ENCODE measurements at regions not wholly inside any gene's neighbourhood (a gene's known extent, or its start where the extent isn't known, plus 50 kb on each side); places are given as distances from the start of the nearest gene placed in this dataset.

DNA sequence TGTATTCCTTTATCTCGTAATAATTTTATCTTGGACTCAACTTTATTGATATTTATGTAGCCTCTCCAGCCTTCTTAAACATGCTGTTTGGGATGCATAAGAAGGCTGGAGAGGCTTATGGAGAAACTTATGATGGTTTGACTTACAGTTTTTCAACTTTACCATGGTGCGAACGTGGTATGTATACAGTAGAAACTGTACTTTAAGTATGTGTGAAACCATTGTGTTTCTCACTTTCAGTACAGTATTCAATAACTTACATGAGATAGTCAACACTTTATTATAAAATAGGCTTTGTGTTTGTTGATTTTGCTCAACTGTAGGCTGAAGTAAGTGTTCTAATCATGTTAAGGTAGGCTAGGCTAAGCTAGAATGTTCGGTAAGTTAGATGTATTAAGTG lies 206.8 kb downstream of the SEC14L1 start:
- TF ChIP-seq, protein P1, sequence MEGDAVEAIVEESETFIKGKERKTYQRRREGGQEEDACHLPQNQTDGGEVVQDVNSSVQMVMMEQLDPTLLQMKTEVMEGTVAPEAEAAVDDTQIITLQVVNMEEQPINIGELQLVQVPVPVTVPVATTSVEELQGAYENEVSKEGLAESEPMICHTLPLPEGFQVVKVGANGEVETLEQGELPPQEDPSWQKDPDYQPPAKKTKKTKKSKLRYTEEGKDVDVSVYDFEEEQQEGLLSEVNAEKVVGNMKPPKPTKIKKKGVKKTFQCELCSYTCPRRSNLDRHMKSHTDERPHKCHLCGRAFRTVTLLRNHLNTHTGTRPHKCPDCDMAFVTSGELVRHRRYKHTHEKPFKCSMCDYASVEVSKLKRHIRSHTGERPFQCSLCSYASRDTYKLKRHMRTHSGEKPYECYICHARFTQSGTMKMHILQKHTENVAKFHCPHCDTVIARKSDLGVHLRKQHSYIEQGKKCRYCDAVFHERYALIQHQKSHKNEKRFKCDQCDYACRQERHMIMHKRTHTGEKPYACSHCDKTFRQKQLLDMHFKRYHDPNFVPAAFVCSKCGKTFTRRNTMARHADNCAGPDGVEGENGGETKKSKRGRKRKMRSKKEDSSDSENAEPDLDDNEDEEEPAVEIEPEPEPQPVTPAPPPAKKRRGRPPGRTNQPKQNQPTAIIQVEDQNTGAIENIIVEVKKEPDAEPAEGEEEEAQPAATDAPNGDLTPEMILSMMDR (IDR thresholded peaks at IDR 0.05) = no peak
- no peak for TF ChIP-seq POLR2AphosphoS5 (IDR thresholded peaks at IDR 0.05; ENCODE audit: insufficient read depth in 1 of 2, low read depth in 1 of 2)
- TF ChIP-seq POLR2A (IDR thresholded peaks at IDR 0.05) = no peak
- H3K27ac ChIP-seq = no peak overlapping the region
- no peaks in the 10 kb centered on the region for H3K9me3 ChIP-seq
- H3K27me3 ChIP-seq = no peaks in the 10 kb centered on the region
- intact Hi-C loops (cut with DNase I) = no loop called here
- H3K36me3 ChIP-seq = no peaks in the 10 kb centered on the region
- no peak for DNase-seq (ENCODE audit: extremely low spot score in 2 of 2)
- H3K4me1 ChIP-seq = peaks cover 40% of the 10 kb centered on the region
- no peak overlapping the region for H3K4me3 ChIP-seq

DNA sequence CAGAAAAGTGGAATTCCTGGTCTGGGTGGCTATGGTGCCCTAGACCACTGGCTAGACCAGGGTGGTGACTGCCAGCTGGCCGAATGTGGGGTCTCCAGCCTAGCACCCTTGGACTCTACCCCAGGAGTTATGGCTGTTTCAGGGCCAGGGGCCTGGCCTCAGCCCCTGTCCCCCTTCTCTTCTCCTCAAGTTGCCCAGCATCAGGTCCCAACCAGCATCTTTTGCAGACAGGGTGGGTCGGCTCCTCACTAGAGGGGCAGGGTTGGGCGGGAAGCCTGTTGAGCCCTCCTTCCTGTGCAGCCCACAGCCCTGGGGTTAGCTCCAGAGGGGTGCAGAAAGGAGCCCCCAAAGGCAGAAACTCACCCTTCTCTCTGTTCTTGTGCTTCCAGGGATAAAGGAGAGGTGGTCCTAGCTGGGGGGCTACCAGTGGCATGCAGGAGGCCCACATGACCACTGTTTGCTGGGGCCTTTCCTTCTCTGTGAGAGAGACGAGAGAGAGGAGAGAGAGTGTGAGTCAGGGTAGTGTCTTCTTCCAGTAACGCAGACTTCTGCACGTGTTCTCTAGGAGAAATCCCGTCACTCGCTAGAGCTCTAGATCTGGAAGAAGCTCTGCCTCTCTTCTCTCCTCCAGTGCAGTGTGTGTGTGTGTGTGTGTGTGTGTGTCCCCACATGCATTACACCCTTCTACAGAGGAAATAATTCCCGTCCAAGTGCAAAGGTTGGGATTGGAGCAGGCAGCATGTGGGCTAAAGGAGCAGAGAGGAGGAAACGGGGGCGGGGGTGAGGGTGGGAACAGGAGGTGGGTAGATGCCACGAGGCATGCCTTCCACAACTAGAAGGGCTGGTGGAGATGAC lies 209.4 kb downstream of the SEC14L1 start:
- H3K4me1 ChIP-seq = peaks cover 58% of the 10 kb centered on the region
- H3K27me3 ChIP-seq = no peaks in the 10 kb centered on the region
- intact Hi-C loops (cut with DNase I) = no loop called here

DNA sequence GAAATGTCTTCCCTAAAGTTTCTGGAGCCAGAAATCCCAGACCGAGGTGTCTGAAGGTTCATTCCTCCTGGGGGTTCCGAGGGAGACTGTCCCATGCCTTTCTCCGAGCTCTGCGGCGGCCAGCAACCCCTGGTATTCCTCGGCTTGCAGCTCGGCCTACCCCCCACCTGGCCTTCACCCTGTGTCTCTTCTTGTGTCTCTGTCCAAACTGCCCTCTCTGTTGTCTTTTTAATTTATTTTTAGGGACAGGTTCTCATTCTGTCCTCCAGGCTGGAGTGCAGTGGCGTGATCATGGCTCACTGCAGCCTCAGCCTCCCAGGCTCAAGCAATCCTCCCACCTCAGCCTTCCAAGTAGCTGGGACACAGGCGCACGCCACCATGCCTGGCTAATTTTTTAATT lies 211.7 kb downstream of the SEC14L1 start:
- Histone ChIP-seq H3K36me3 (no peaks in the 10 kb centered on the region), H3K4me3 (no peak overlapping the region), H3K4me1 (peaks cover 56% of the 10 kb centered on the region), H3K9me3 (no peaks in the 10 kb centered on the region), H3K27me3 (no peaks in the 10 kb centered on the region), H3K27ac (no peak overlapping the region)
- peak in 1 of 2 donors; percentile 47 for DNase-seq (ENCODE audit: extremely low spot score in 2 of 2)
- intact Hi-C loops (cut with DNase I) = no loop called here
- TF ChIP-seq POLR2A (IDR thresholded peaks at IDR 0.05) = no peak
- TF ChIP-seq POLR2AphosphoS5 (IDR thresholded peaks at IDR 0.05; ENCODE audit: insufficient read depth in 1 of 2, low read depth in 1 of 2) = no peak
- TF ChIP-seq, protein P1 (IDR thresholded peaks at IDR 0.05) = no peak

More for the DNA sequence above, 209.4 kb downstream of the SEC14L1 start:
- DNase-seq (ENCODE audit: extremely low spot score in 2 of 2) = peak in 1 of 2 donors; percentile 81
- Histone ChIP-seq H3K4me3 (no peak overlapping the region), H3K36me3 (no peaks in the 10 kb centered on the region), H3K9me3 (no peaks in the 10 kb centered on the region), H3K27ac (peak overlapping the region; percentile 73)
- TF ChIP-seq, protein P1 (IDR thresholded peaks at IDR 0.05) = no peak
- TF ChIP-seq POLR2A (IDR thresholded peaks at IDR 0.05) (no peak), POLR2AphosphoS5 (IDR thresholded peaks at IDR 0.05; ENCODE audit: insufficient read depth in 1 of 2, low read depth in 1 of 2) (no peak)

DNA sequence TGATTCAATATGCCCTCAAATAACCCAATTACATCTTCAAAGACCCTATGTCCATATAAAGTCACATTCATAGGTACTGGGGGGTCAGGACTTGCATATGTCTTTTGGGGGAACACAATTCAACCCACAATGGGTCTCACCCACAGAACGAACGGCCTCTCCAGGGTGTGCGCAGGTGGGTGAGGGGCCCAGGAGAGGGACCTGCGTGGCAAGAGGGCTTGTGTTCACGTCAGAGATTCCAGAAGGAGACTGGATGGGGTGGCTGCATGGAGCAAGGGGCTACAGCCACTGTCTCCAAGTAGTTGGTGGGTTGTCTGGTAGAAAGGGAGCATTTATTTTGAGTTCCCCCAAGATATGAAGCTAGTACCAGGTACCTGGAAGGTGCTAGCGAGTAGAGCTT lies 212.2 kb downstream of the SEC14L1 start:
- peak in 1 of 2 donors; percentile 77 for DNase-seq (ENCODE audit: extremely low spot score in 2 of 2)
- TF ChIP-seq, protein P1 (IDR thresholded peaks at IDR 0.05) = no peak
- no peak for TF ChIP-seq POLR2AphosphoS5 (IDR thresholded peaks at IDR 0.05; ENCODE audit: insufficient read depth in 1 of 2, low read depth in 1 of 2)
- no peak for TF ChIP-seq POLR2A (IDR thresholded peaks at IDR 0.05)
- H3K4me3 ChIP-seq = no peak overlapping the region
- H3K9me3 ChIP-seq = no peaks in the 10 kb centered on the region
- H3K27ac ChIP-seq = peak overlapping the region; percentile 84
- peaks cover 56% of the 10 kb centered on the region for H3K4me1 ChIP-seq
- H3K27me3 ChIP-seq = no peaks in the 10 kb centered on the region
- H3K36me3 ChIP-seq = no peaks in the 10 kb centered on the region
- intact Hi-C loops (cut with DNase I) = no loop called here

Measured in vagina (tissue), 2 donors.